ENCODE measurements at regions not wholly inside any gene's neighbourhood (a gene's known extent, or its start where the extent isn't known, plus 50 kb on each side); places are given as distances from the start of the nearest gene placed in this dataset.

DNA sequence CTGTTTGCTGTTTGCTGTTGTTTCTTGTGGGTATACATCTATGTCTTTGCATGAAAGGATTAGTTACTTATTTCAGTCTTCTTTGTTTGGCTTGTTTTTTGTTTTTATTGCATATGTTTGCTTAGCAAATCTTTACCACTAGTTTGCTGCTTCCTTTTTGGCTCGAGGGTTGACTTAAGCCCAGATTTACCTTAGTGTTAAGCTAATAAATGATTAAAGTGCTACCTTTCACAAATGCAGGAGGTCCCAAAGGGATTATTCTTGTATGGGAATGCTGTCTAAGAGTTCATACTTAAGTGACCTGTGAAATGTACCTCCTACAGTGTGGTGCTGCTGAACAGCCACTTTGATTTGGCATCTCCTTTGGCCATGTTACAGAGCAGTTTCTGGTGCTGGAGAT, 273.5 kb upstream of the NPY start:
- Mint-ChIP-seq H3K36me3 (no peaks in the 10 kb centered on the region), H3K4me1 (no peaks in the 10 kb centered on the region), H3K27ac (no peak overlapping the region), H3K4me3 (no peak overlapping the region), H3K27me3 (peaks cover 2 to 30% of the 10 kb centered on the region in 2 donors), H3K9me3 (peaks cover 3 to 16% (median 13%) of the 10 kb centered on the region in 5 donors)
- Histone ChIP-seq H3K4me1 (ENCODE audit: insufficient read depth, low read length) (no peaks in the 10 kb centered on the region), H3K27me3 (ENCODE audit: insufficient read depth, low read length, poor library complexity, severe bottlenecking) (no peaks in the 10 kb centered on the region), H3K36me3 (ENCODE audit: insufficient read depth, low read length) (no peaks in the 10 kb centered on the region), H3K27ac (ENCODE audit: low read depth, low read length) (no peak overlapping the region), H3K4me3 (ENCODE audit: low read length) (no peak overlapping the region), H3K9me3 (ENCODE audit: low read length) (no peaks in the 10 kb centered on the region)
- CTCF ChIA-PET, result no interaction called here
- POLR2A ChIA-PET, result no interaction called here
- no peak for DNase-seq

DNA sequence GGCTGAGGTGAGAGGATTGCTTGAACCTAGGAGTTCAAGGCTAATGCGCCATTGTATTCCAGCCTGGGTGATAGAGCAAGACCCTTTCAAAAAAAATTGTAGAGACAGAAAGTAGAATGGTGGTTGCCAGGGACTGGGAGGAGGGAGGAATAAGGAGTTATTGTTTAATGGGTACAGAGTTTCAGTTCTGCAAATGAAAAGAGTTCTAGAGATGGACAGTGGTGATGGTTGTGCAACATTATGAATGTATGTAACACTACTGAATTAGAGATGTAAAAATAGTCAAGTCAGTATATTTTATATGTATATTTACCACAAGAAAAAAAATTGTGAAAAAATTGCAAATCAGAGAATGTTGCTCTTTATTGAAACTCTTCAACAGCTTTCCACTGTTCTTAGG, 266.5 kb upstream of the NPY start:
- H3K36me3 ChIP-seq (ENCODE audit: insufficient read depth, low read length), result no peaks in the 10 kb centered on the region
- H3K4me1 ChIP-seq (ENCODE audit: insufficient read depth, low read length), result no peaks in the 10 kb centered on the region
- Mint-ChIP-seq H3K9me3 (peaks cover 0 to 8% (median 0%) of the 10 kb centered on the region in 5 donors), H3K27ac (no peak overlapping the region), H3K27me3 (peaks cover 4 to 6% of the 10 kb centered on the region in 2 donors), H3K36me3 (no peaks in the 10 kb centered on the region), H3K4me1 (no peaks in the 10 kb centered on the region), H3K4me3 (no peak overlapping the region)
- no peak for DNase-seq
- no peaks in the 10 kb centered on the region for H3K27me3 ChIP-seq (ENCODE audit: insufficient read depth, low read length, poor library complexity, severe bottlenecking)
- no peak overlapping the region for H3K27ac ChIP-seq (ENCODE audit: low read depth, low read length)
- ChIA-PET CTCF (no interaction called here), POLR2A (no interaction called here)
- H3K9me3 ChIP-seq (ENCODE audit: low read length), result no peaks in the 10 kb centered on the region
- H3K4me3 ChIP-seq (ENCODE audit: low read length), result no peak overlapping the region

DNA sequence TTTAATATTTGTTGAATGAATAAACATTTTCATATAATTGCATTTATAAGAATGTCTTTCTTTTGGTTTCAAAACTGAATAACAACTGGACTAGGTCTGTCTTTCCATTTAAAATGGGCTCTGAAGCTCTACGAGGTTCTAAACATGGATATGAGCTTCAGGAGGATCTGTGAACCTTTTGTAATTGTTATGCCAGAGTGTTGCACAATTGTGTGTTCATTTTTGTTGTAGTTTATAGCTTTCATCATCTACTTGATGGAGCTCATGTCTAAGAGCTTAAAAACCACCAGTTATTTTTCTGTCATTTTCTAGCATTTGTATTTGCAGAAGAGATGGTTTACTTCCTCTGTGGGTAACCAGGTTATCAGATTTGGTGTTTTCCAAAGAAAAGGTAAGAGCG, 265.7 kb upstream of the NPY start:
- Mint-ChIP-seq H3K27ac (no peak overlapping the region), H3K9me3 (peaks cover 0 to 4% (median 0%) of the 10 kb centered on the region in 5 donors), H3K36me3 (no peaks in the 10 kb centered on the region), H3K4me3 (no peak overlapping the region), H3K27me3 (peaks cover 0 to 5% of the 10 kb centered on the region in 2 donors), H3K4me1 (no peaks in the 10 kb centered on the region)
- Histone ChIP-seq H3K9me3 (ENCODE audit: low read length) (no peaks in the 10 kb centered on the region), H3K27me3 (ENCODE audit: insufficient read depth, low read length, poor library complexity, severe bottlenecking) (no peaks in the 10 kb centered on the region), H3K27ac (ENCODE audit: low read depth, low read length) (no peak overlapping the region), H3K36me3 (ENCODE audit: insufficient read depth, low read length) (no peaks in the 10 kb centered on the region), H3K4me1 (ENCODE audit: insufficient read depth, low read length) (no peaks in the 10 kb centered on the region), H3K4me3 (ENCODE audit: low read length) (no peak overlapping the region)
- ChIA-PET POLR2A (no interaction called here), CTCF (no interaction called here)
- DNase-seq, result no peak

DNA sequence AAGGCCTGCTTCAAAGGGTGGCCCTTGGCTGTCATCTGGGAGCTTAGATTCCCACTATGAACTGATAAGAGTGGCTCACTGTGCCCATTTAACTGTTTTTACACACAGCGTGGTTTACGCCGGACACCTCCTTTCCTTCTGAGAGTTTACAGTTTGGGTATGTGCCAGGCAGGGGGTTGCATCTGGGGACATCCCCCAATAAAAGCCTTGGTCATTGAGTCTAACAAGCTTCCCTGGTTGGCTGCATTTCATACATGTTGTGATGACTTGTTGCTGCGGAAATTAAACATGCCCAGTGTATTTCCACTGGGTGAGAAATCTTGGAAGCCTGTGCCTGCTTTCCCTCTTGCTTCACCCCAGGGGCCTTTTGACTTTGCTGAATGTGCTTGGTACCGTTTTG, 264.1 kb upstream of the NPY start:
- H3K4me3 Mint-ChIP-seq, result peak overlapping the region in 1 of 7 donors; percentile 32
- H3K27me3 Mint-ChIP-seq, result peaks cover 0 to 5% of the 10 kb centered on the region in 2 donors
- no peak overlapping the region for H3K27ac ChIP-seq (ENCODE audit: low read depth, low read length)
- H3K27me3 ChIP-seq (ENCODE audit: insufficient read depth, low read length, poor library complexity, severe bottlenecking), result no peaks in the 10 kb centered on the region
- DNase-seq, result no peak
- H3K36me3 ChIP-seq (ENCODE audit: insufficient read depth, low read length), result no peaks in the 10 kb centered on the region
- no peaks in the 10 kb centered on the region for H3K4me1 Mint-ChIP-seq
- no peaks in the 10 kb centered on the region for H3K36me3 Mint-ChIP-seq
- ChIA-PET CTCF (no interaction called here), POLR2A (no interaction called here)
- H3K9me3 ChIP-seq (ENCODE audit: low read length), result no peaks in the 10 kb centered on the region
- peaks cover 0 to 4% (median 0%) of the 10 kb centered on the region in 5 donors for H3K9me3 Mint-ChIP-seq
- H3K27ac Mint-ChIP-seq, result no peak overlapping the region
- no peak overlapping the region for H3K4me3 ChIP-seq (ENCODE audit: low read length)
- H3K4me1 ChIP-seq (ENCODE audit: insufficient read depth, low read length), result no peaks in the 10 kb centered on the region

DNA sequence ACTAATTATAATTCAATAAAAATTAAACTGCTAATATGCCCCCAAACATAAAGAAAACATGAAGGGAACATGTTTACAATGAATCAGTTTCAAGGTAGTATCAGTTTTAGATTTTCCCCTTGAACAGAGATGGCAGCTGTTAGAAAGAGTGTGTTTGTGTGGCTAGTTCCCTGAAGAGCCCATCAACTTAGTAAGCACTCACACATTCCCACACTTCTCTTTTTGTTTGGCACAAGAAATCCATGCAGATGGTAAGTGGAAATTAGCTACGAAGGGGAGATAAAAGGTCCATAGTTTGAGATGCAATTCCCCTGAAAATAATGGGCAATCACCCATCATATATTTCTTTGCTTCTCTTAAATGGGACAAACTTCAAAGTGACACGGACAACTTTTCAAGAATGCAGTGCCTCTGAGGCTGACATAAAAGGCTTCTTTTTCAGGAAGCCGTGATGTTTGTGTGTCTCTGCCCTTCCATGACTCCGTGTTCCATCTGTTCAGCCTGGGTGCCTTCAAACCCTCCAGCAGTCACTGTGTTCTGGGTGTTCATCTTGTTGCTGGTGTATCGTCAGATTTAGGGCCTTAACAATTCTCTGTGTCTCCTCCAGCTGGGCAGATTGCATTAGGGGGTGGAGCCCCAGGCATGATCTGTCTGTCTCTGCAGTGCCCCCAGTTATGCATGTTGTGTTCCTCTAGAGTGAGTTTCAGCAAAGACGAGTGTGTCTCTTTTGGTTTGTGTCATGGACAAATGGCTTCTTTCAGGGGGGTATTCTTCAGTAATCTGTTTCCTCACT, 259.5 kb upstream of the NPY start:
- Histone ChIP-seq H3K27ac (ENCODE audit: low read depth, low read length) (no peak overlapping the region), H3K27me3 (ENCODE audit: insufficient read depth, low read length, poor library complexity, severe bottlenecking) (no peaks in the 10 kb centered on the region), H3K9me3 (ENCODE audit: low read length) (no peaks in the 10 kb centered on the region), H3K4me1 (ENCODE audit: insufficient read depth, low read length) (no peaks in the 10 kb centered on the region), H3K4me3 (ENCODE audit: low read length) (no peak overlapping the region), H3K36me3 (ENCODE audit: insufficient read depth, low read length) (no peaks in the 10 kb centered on the region)
- no peak overlapping the region for H3K27ac Mint-ChIP-seq
- POLR2A ChIA-PET, result no interaction called here
- CTCF ChIA-PET, result interaction anchor here (1.4 kb wide), 1 partner anchor 8 kb away, joined by 3 read pairs; no protein-coding TSS in a partner anchor
- no peaks in the 10 kb centered on the region for H3K4me1 Mint-ChIP-seq
- H3K4me3 Mint-ChIP-seq, result no peak overlapping the region
- peaks cover 0 to 2% (median 0%) of the 10 kb centered on the region in 5 donors for H3K9me3 Mint-ChIP-seq
- no peaks in the 10 kb centered on the region for H3K36me3 Mint-ChIP-seq
- DNase-seq, result no peak
- H3K27me3 Mint-ChIP-seq, result peaks cover 0 to 3% of the 10 kb centered on the region in 2 donors

DNA sequence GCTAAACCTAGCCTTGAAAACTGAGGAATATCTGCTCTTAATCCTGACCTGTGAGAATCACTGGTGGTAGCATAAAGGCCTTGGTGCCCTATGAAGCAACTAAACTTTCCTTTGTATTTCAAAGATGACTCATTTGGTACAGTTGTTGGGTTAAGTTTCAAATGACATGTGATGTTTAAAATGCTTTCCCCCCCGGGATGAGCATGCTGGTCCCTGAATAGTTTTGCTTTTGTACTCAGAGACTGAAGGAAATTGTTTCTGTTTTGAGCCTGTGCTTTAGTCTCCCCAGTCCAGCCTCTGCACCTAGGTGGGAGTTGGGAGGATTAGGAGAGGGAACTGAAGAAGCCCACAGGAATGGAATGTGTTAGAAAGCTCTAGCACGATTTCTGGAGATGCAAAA, 258.9 kb upstream of the NPY start:
- DNase-seq, result no peak
- peaks cover 0 to 2% (median 0%) of the 10 kb centered on the region in 5 donors for H3K9me3 Mint-ChIP-seq
- no peaks in the 10 kb centered on the region for H3K36me3 Mint-ChIP-seq
- POLR2A ChIA-PET, result no interaction called here
- no peak overlapping the region for H3K27ac Mint-ChIP-seq
- no peaks in the 10 kb centered on the region for H3K9me3 ChIP-seq (ENCODE audit: low read length)
- H3K27ac ChIP-seq (ENCODE audit: low read depth, low read length), result no peak overlapping the region
- H3K4me3 Mint-ChIP-seq, result no peak overlapping the region
- no peaks in the 10 kb centered on the region for H3K4me1 ChIP-seq (ENCODE audit: insufficient read depth, low read length)
- H3K27me3 ChIP-seq (ENCODE audit: insufficient read depth, low read length, poor library complexity, severe bottlenecking), result no peaks in the 10 kb centered on the region
- H3K4me3 ChIP-seq (ENCODE audit: low read length), result no peak overlapping the region
- no peaks in the 10 kb centered on the region for H3K36me3 ChIP-seq (ENCODE audit: insufficient read depth, low read length)
- H3K4me1 Mint-ChIP-seq, result no peaks in the 10 kb centered on the region
- peaks cover 0 to 2% of the 10 kb centered on the region in 2 donors for H3K27me3 Mint-ChIP-seq
- CTCF ChIA-PET, result interaction anchor here (1.4 kb wide), 1 partner anchor 8 kb away, joined by 3 read pairs; no protein-coding TSS in a partner anchor

DNA sequence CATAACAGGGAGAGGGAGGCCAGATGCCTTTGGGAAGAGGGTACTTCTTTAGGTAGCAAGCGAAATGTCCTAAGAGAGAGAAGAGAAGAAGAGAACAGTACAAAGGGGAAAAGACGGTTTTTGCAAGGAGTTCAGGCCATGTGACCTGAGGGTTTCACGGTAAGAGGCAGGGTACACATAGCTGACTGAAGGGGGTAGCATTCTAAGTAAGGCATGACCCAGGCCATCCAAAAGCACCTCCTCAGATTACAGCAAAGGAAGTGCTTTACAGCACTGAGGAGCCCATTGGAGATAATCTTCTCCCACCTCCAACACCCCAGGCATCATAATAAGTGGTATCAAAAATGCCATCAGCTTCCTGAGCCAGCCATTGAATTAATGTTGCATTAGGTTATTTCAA, 258.2 kb upstream of the NPY start:
- H3K4me3 Mint-ChIP-seq, result no peak overlapping the region
- H3K27me3 Mint-ChIP-seq, result peaks cover 0 to 2% of the 10 kb centered on the region in 2 donors
- CTCF ChIA-PET, result interaction anchor here (1.4 kb wide), 1 partner anchor 9 kb away, joined by 3 read pairs; no protein-coding TSS in a partner anchor
- Histone ChIP-seq H3K9me3 (ENCODE audit: low read length) (no peaks in the 10 kb centered on the region), H3K4me1 (ENCODE audit: insufficient read depth, low read length) (no peaks in the 10 kb centered on the region), H3K36me3 (ENCODE audit: insufficient read depth, low read length) (no peaks in the 10 kb centered on the region), H3K4me3 (ENCODE audit: low read length) (no peak overlapping the region), H3K27ac (ENCODE audit: low read depth, low read length) (no peak overlapping the region), H3K27me3 (ENCODE audit: insufficient read depth, low read length, poor library complexity, severe bottlenecking) (no peaks in the 10 kb centered on the region)
- POLR2A ChIA-PET, result no interaction called here
- H3K9me3 Mint-ChIP-seq, result peaks cover 0 to 2% (median 0%) of the 10 kb centered on the region in 5 donors
- H3K36me3 Mint-ChIP-seq, result no peaks in the 10 kb centered on the region
- no peak overlapping the region for H3K27ac Mint-ChIP-seq
- no peaks in the 10 kb centered on the region for H3K4me1 Mint-ChIP-seq
- no peak for DNase-seq

DNA sequence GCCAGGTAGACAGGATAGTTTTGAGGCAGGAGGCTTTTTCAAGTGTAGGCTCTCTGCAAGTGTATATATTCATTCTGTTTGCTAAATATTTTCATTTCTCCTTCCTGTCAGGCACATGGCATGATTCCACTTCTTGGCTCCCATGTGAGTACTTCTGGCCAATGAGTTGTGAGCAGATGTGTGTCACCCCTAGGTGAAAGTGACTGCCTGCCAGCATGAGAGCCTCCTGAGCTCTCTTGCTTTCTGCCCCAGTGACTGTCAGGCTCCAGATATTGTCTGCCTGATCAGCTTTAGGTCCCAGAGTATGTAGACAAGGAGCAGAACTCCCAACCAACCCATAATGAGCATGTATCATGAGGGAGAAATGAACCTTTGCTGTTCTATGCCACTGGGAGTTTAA, 257.6 kb upstream of the NPY start:
- Mint-ChIP-seq H3K4me1 (no peaks in the 10 kb centered on the region), H3K4me3 (no peak overlapping the region), H3K9me3 (peaks cover 0 to 2% (median 0%) of the 10 kb centered on the region in 5 donors), H3K36me3 (no peaks in the 10 kb centered on the region), H3K27ac (no peak overlapping the region), H3K27me3 (peaks cover 0 to 2% of the 10 kb centered on the region in 2 donors)
- ChIA-PET POLR2A (no interaction called here), CTCF (interaction anchor here (1.4 kb wide), 1 partner anchor 10 kb away, joined by 3 read pairs; no protein-coding TSS in a partner anchor)
- H3K27me3 ChIP-seq (ENCODE audit: insufficient read depth, low read length, poor library complexity, severe bottlenecking), result no peaks in the 10 kb centered on the region
- H3K36me3 ChIP-seq (ENCODE audit: insufficient read depth, low read length), result no peaks in the 10 kb centered on the region
- no peak overlapping the region for H3K4me3 ChIP-seq (ENCODE audit: low read length)
- H3K4me1 ChIP-seq (ENCODE audit: insufficient read depth, low read length), result no peaks in the 10 kb centered on the region
- no peak overlapping the region for H3K27ac ChIP-seq (ENCODE audit: low read depth, low read length)
- no peaks in the 10 kb centered on the region for H3K9me3 ChIP-seq (ENCODE audit: low read length)
- DNase-seq, result no peak

All from CD8-positive, alpha-beta memory T cell (primary cell).